ENCODE measurements at regions not wholly inside any gene's neighbourhood (a gene's known extent, or its start where the extent isn't known, plus 50 kb on each side); places are given as distances from the start of the nearest gene placed in this dataset.
"Not testable (repeated sequence)": the region's sequence is repeated elsewhere in the genome, so short reads cannot be mapped to it uniquely, and the experiment has no call there.

- DNase-seq (ENCODE audit: low read depth) = no peak
Observed at GRCh38 chr10:78596556-78596955, 472.2 kb upstream of the ZMIZ1 start.

GRCh38 chr10:78597796-78598555, 470.8 kb upstream of the ZMIZ1 start:
- no peak for DNase-seq (ENCODE audit: low read depth)

GRCh38 chr10:78599122-78599853, 469.5 kb upstream of the ZMIZ1 start:
- DNase-seq (ENCODE audit: low read depth) = no peak

- no peak for DNase-seq (ENCODE audit: low read depth)
Observed at GRCh38 chr10:78600121-78600665, 468.6 kb upstream of the ZMIZ1 start.

GRCh38 chr10:78600740-78601139, 468.0 kb upstream of the ZMIZ1 start:
- no peak for DNase-seq (ENCODE audit: low read depth)

- no peak for DNase-seq (ENCODE audit: low read depth)
Observed at GRCh38 chr10:78602201-78602932, 466.4 kb upstream of the ZMIZ1 start.

- no peak for DNase-seq (ENCODE audit: low read depth)
Observed at GRCh38 chr10:78604286-78604685, 464.5 kb upstream of the ZMIZ1 start.

GRCh38 chr10:78604721-78605120, 464.0 kb upstream of the ZMIZ1 start:
- no peak for DNase-seq (ENCODE audit: low read depth)

- DNase-seq (ENCODE audit: low read depth) = peak; percentile 38
Observed at GRCh38 chr10:78605800-78606350, 462.9 kb upstream of the ZMIZ1 start.

GRCh38 chr10:78606766-78607165, 462.0 kb upstream of the ZMIZ1 start:
- DNase-seq (ENCODE audit: low read depth) = not testable (repeated sequence)

- no peak for DNase-seq (ENCODE audit: low read depth)
Observed at GRCh38 chr10:78609976-78610375, 458.8 kb upstream of the ZMIZ1 start.

GRCh38 chr10:78613132-78613531, 455.6 kb upstream of the ZMIZ1 start:
- no peak for DNase-seq (ENCODE audit: low read depth)

- no peak for DNase-seq (ENCODE audit: low read depth)
Observed at GRCh38 chr10:78614267-78614666, 454.5 kb upstream of the ZMIZ1 start.

GRCh38 chr10:78614744-78615143, 454.0 kb upstream of the ZMIZ1 start:
- DNase-seq (ENCODE audit: low read depth) = no peak

- no peak for DNase-seq (ENCODE audit: low read depth)
Observed at GRCh38 chr10:78616125-78616695, 452.6 kb upstream of the ZMIZ1 start.

GRCh38 chr10:78617115-78617514, 451.7 kb upstream of the ZMIZ1 start:
- DNase-seq (ENCODE audit: low read depth) = no peak

GRCh38 chr10:78617631-78618030, 451.1 kb upstream of the ZMIZ1 start:
- DNase-seq (ENCODE audit: low read depth) = no peak

- no peak for DNase-seq (ENCODE audit: low read depth)
Observed at GRCh38 chr10:78618050-78618449, 450.7 kb upstream of the ZMIZ1 start.

GRCh38 chr10:78619115-78619851, 449.5 kb upstream of the ZMIZ1 start:
- DNase-seq (ENCODE audit: low read depth) = no peak

GRCh38 chr10:78619896-78620295, 448.9 kb upstream of the ZMIZ1 start:
- DNase-seq (ENCODE audit: low read depth) = no peak

Measured in renal cortical epithelial cell (primary cell).